Tibial nerve (tissue), 4 donors: ENCODE measurements at regions not wholly inside any gene's neighbourhood (a gene's known extent, or its start where the extent isn't known, plus 50 kb on each side); places are given as distances from the start of the nearest gene placed in this dataset.

ENCODE experiments used
- EP300 ChIP-seq, 2 donors: sonication (generic); formaldehyde crosslinking; IDR thresholded peaks; one replicate each; pipeline ENCODE4 v1.6.1; 2017; ENCODE audit warnings: antibody characterized with exemption in 2 of 2, mild to moderate bottlenecking in 1 of 2
- POLR2A ChIP-seq, 2 donors: fragments of 450-650 bp; IDR thresholded peaks; one replicate each; pipeline ENCODE4 v1.6.1; 2017; ENCODE audit warnings: antibody characterized with exemption in 2 of 2, mild to moderate bottlenecking in 2 of 2, moderate library complexity in 2 of 2
- TF ChIP-seq, protein P1 (sequence below), 5 experiments: fragments of 200-600 bp in 3 of 5; fragments of 450-650 bp in 2 of 5; sonication (generic) in 3 of 5; IDR thresholded peaks; one replicate each; pipeline ENCODE4 v1.5.1; 2016 to 2019; ENCODE audit warnings: antibody characterized with exemption in 5 of 5, mild to moderate bottlenecking in 3 of 5, moderate library complexity in 2 of 5

DNA sequence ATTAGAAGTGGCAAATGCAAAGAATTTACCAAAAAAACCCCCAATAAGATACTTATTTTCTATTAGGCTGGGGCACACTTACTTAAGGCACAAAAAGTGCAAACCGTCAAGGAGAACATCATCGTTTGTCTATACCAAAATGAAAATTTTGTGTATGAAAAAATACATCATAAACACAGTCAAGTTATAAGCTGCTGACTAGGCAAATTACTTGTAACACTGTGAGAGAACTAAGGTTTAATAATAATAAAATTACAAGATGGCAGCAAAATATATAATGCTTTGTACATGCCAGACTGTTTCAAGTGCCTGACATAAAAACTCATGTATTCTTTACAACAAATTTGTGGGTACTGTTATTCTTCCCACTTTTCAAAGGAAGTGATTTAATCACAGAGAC lies 297.2 kb upstream of the CRBN start:
- TF ChIP-seq EP300 (IDR thresholded peaks at IDR 0.05), result no peak
- TF ChIP-seq, protein P1, sequence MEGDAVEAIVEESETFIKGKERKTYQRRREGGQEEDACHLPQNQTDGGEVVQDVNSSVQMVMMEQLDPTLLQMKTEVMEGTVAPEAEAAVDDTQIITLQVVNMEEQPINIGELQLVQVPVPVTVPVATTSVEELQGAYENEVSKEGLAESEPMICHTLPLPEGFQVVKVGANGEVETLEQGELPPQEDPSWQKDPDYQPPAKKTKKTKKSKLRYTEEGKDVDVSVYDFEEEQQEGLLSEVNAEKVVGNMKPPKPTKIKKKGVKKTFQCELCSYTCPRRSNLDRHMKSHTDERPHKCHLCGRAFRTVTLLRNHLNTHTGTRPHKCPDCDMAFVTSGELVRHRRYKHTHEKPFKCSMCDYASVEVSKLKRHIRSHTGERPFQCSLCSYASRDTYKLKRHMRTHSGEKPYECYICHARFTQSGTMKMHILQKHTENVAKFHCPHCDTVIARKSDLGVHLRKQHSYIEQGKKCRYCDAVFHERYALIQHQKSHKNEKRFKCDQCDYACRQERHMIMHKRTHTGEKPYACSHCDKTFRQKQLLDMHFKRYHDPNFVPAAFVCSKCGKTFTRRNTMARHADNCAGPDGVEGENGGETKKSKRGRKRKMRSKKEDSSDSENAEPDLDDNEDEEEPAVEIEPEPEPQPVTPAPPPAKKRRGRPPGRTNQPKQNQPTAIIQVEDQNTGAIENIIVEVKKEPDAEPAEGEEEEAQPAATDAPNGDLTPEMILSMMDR (IDR thresholded peaks at IDR 0.05), result no peak
- no peak for TF ChIP-seq POLR2A (IDR thresholded peaks at IDR 0.05)
